ENCODE measurements at regions not wholly inside any gene's neighbourhood (a gene's known extent, or its start where the extent isn't known, plus 50 kb on each side); places are given as distances from the start of the nearest gene placed in this dataset.

- DNase-seq (ENCODE audit: low spot score in 2 of 2, unreplicated experiment in 2 of 2), result no peak
- Mint-ChIP-seq H3K27me3 (ENCODE audit: low read depth) (peaks cover 3% of the 10 kb centered on the region), H3K4me3 (no peak overlapping the region), H3K4me1 (peaks cover 14% of the 10 kb centered on the region), H3K27ac (no peak overlapping the region), H3K36me3 (no peaks in the 10 kb centered on the region), H3K9me3 (no peaks in the 10 kb centered on the region)
- TF ChIP-seq CTCF (IDR thresholded peaks at IDR 0.05; ENCODE audit: unreplicated experiment), result no peak
Observed at GRCh38 chr6:14717307-14717706, 528.6 kb upstream of the JARID2 start.

GRCh38 chr6:14718861-14719260, 527.0 kb upstream of the JARID2 start:
- H3K27me3 Mint-ChIP-seq (ENCODE audit: low read depth), result peaks cover 2% of the 10 kb centered on the region
- no peaks in the 10 kb centered on the region for H3K9me3 Mint-ChIP-seq
- no peak for DNase-seq (ENCODE audit: low spot score in 2 of 2, unreplicated experiment in 2 of 2)
- H3K36me3 Mint-ChIP-seq, result no peaks in the 10 kb centered on the region
- H3K4me1 Mint-ChIP-seq, result peaks cover 14% of the 10 kb centered on the region
- TF ChIP-seq CTCF (IDR thresholded peaks at IDR 0.05; ENCODE audit: unreplicated experiment), result no peak
- H3K27ac Mint-ChIP-seq, result no peak overlapping the region
- H3K4me3 Mint-ChIP-seq, result no peak overlapping the region

- TF ChIP-seq CTCF (IDR thresholded peaks at IDR 0.05; ENCODE audit: unreplicated experiment), result no peak
- no peak overlapping the region for H3K27ac Mint-ChIP-seq
- H3K9me3 Mint-ChIP-seq, result no peaks in the 10 kb centered on the region
- no peaks in the 10 kb centered on the region for H3K36me3 Mint-ChIP-seq
- peaks cover 2% of the 10 kb centered on the region for H3K27me3 Mint-ChIP-seq (ENCODE audit: low read depth)
- no peak overlapping the region for H3K4me3 Mint-ChIP-seq
- H3K4me1 Mint-ChIP-seq, result peaks cover 14% of the 10 kb centered on the region
- no peak for DNase-seq (ENCODE audit: low spot score in 2 of 2, unreplicated experiment in 2 of 2)
Observed at GRCh38 chr6:14719270-14719669, 526.6 kb upstream of the JARID2 start.

GRCh38 chr6:14720411-14721102, 525.3 kb upstream of the JARID2 start:
- no peaks in the 10 kb centered on the region for H3K9me3 Mint-ChIP-seq
- TF ChIP-seq CTCF (IDR thresholded peaks at IDR 0.05; ENCODE audit: unreplicated experiment), result no peak
- no peak overlapping the region for H3K4me3 Mint-ChIP-seq
- H3K27me3 Mint-ChIP-seq (ENCODE audit: low read depth), result peaks cover 2% of the 10 kb centered on the region
- DNase-seq (ENCODE audit: low spot score in 2 of 2, unreplicated experiment in 2 of 2), result no peak
- no peaks in the 10 kb centered on the region for H3K36me3 Mint-ChIP-seq
- H3K27ac Mint-ChIP-seq, result peak overlapping the region; percentile 13
- H3K4me1 Mint-ChIP-seq, result peaks cover 14% of the 10 kb centered on the region

- no peak for TF ChIP-seq CTCF (IDR thresholded peaks at IDR 0.05; ENCODE audit: unreplicated experiment)
- no peaks in the 10 kb centered on the region for H3K36me3 Mint-ChIP-seq
- H3K27me3 Mint-ChIP-seq (ENCODE audit: low read depth), result peaks cover 2% of the 10 kb centered on the region
- no peak overlapping the region for H3K4me3 Mint-ChIP-seq
- DNase-seq (ENCODE audit: low spot score in 2 of 2, unreplicated experiment in 2 of 2), result no peak
- peaks cover 14% of the 10 kb centered on the region for H3K4me1 Mint-ChIP-seq
- H3K9me3 Mint-ChIP-seq, result no peaks in the 10 kb centered on the region
- H3K27ac Mint-ChIP-seq, result peak overlapping the region; percentile 25
Observed at GRCh38 chr6:14721103-14721758, 524.6 kb upstream of the JARID2 start.
